Loucy (cell line): ENCODE measurements at regions not wholly inside any gene's neighbourhood (a gene's known extent, or its start where the extent isn't known, plus 50 kb on each side); places are given as distances from the start of the nearest gene placed in this dataset.

Experiments used
- H2AFZ ChIP-seq: fragments of 200-600 bp; sonication (generic); 2 replicates; pipeline ENCODE4 v1.6.0; 2016; ENCODE audit warnings: antibody characterized with exemption, mild to moderate bottlenecking, low read length, moderate library complexity
- H3F3A ChIP-seq: fragments of 200-600 bp; 2 replicates; pipeline ENCODE4 v1.6.0; 2016; ENCODE audit warnings: antibody characterized with exemption, low read depth, mild to moderate bottlenecking
- H3K27me3 ChIP-seq: fragments of 200-600 bp; sonication (generic); 2 replicates; pipeline ENCODE4 v1.6.1; 2014; ENCODE audit warnings: low read length, mild to moderate bottlenecking; ENCODE audit not compliant: insufficient read depth, poor library complexity, severe bottlenecking
- H3K36me3 ChIP-seq: fragments of 200-600 bp; sonication (generic); 2 replicates; pipeline ENCODE4 v1.6.1; 2016; ENCODE audit warnings: low read length; ENCODE audit not compliant: insufficient read depth
- H3K4me1 ChIP-seq: fragments of 200-600 bp; sonication (generic); 2 replicates; pipeline ENCODE4 v1.5.1; 2014; ENCODE audit warnings: low read length, mild to moderate bottlenecking; ENCODE audit not compliant: insufficient read depth, poor library complexity, severe bottlenecking
- H3K4me2 ChIP-seq: fragments of 200-600 bp; sonication (generic); 2 replicates; pipeline ENCODE4 v1.6.0; 2014; ENCODE audit warnings: antibody characterized with exemption, low read length, low read depth, mild to moderate bottlenecking; ENCODE audit not compliant: poor library complexity, severe bottlenecking
- H3K4me3 ChIP-seq: fragments of 200-600 bp; sonication (generic); 2 replicates; pipeline ENCODE4 v1.5.1; 2014; ENCODE audit warnings: low read length, mild to moderate bottlenecking, mixed read lengths; ENCODE audit not compliant: poor library complexity, severe bottlenecking
- H3K79me2 ChIP-seq: fragments of 200-600 bp; sonication (generic); 2 replicates; pipeline ENCODE4 v1.6.1; 2014; ENCODE audit warnings: low read length; ENCODE audit not compliant: insufficient read depth
- H3K9ac ChIP-seq: fragments of 200-600 bp; sonication (generic); 2 replicates; pipeline ENCODE4 v1.6.0; 2014; ENCODE audit warnings: mild to moderate bottlenecking, low read depth, low read length, moderate library complexity; ENCODE audit not compliant: poor library complexity, severe bottlenecking
- H3K9me2 ChIP-seq: fragments of 200-600 bp; sonication (generic); replicated peaks from 2 replicates; pipeline ENCODE4 v1.6.1; 2016; ENCODE audit warnings: low read depth, low read length, mixed read lengths
- H3K9me3 ChIP-seq: fragments of 200-600 bp; sonication (generic); 2 replicates; pipeline ENCODE4 v1.6.1; 2014; ENCODE audit warnings: mild to moderate bottlenecking, antibody characterized with exemption, low read length, low read depth; ENCODE audit not compliant: insufficient read depth
- H4K20me1 ChIP-seq: fragments of 200-600 bp; sonication (generic); 2 replicates; pipeline ENCODE4 v1.6.0; 2014; ENCODE audit warnings: antibody characterized with exemption, low read length, mild to moderate bottlenecking; ENCODE audit not compliant: insufficient read depth, poor library complexity, severe bottlenecking
- EZH2phosphoT487 ChIP-seq: fragments of 200-600 bp; IDR thresholded peaks from 2 replicates; pipeline ENCODE4 v1.6.1; 2018; ENCODE audit warnings: antibody characterized with exemption, mild to moderate bottlenecking, moderate library complexity, borderline replicate concordance
- TF ChIP-seq, protein P1 (sequence below): fragments of 200-600 bp; sonication (generic); conservative IDR thresholded peaks from 2 replicates; pipeline ENCODE4 v1.5.1; 2014; ENCODE audit warnings: mild to moderate bottlenecking, antibody characterized with exemption, low read length

DNA sequence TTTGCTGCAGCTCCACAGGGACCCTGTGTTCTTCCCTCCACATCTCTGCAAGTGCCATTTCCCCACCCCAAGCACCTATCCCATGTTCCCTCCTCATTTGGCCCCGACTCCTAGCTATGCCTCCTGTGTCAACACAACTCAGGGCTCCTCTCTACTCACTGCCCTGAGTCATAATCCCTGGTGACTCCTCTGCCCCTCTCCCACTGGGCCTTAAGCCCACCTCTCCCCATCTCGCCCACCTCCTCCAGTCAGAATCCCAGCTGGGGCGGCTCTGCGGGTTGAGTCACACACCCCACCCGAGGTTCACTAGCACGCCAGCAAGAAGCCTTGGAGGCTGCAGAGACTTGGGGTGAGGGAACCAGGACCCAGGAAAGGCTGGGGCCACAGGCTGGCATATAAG lies 346.2 kb downstream of the FOXL1 start:
- H3K79me2 ChIP-seq, result no peaks in the 10 kb centered on the region
- H3K4me1 ChIP-seq, result no peaks in the 10 kb centered on the region
- H3K9me2 ChIP-seq, result no peaks in the 10 kb centered on the region
- H4K20me1 ChIP-seq, result no peaks in the 10 kb centered on the region
- H3K36me3 ChIP-seq, result no peaks in the 10 kb centered on the region
- H2AFZ ChIP-seq, result no peak overlapping the region
- no peak overlapping the region for H3K4me2 ChIP-seq
- H3K9me3 ChIP-seq, result no peaks in the 10 kb centered on the region
- no peak overlapping the region for H3K4me3 ChIP-seq
- no peaks in the 10 kb centered on the region for H3K27me3 ChIP-seq
- H3F3A ChIP-seq, result no peaks in the 10 kb centered on the region
- H3K9ac ChIP-seq, result no peak overlapping the region
- TF ChIP-seq, protein P1, sequence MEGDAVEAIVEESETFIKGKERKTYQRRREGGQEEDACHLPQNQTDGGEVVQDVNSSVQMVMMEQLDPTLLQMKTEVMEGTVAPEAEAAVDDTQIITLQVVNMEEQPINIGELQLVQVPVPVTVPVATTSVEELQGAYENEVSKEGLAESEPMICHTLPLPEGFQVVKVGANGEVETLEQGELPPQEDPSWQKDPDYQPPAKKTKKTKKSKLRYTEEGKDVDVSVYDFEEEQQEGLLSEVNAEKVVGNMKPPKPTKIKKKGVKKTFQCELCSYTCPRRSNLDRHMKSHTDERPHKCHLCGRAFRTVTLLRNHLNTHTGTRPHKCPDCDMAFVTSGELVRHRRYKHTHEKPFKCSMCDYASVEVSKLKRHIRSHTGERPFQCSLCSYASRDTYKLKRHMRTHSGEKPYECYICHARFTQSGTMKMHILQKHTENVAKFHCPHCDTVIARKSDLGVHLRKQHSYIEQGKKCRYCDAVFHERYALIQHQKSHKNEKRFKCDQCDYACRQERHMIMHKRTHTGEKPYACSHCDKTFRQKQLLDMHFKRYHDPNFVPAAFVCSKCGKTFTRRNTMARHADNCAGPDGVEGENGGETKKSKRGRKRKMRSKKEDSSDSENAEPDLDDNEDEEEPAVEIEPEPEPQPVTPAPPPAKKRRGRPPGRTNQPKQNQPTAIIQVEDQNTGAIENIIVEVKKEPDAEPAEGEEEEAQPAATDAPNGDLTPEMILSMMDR, result no peak
- TF ChIP-seq EZH2phosphoT487, result no peak

DNA sequence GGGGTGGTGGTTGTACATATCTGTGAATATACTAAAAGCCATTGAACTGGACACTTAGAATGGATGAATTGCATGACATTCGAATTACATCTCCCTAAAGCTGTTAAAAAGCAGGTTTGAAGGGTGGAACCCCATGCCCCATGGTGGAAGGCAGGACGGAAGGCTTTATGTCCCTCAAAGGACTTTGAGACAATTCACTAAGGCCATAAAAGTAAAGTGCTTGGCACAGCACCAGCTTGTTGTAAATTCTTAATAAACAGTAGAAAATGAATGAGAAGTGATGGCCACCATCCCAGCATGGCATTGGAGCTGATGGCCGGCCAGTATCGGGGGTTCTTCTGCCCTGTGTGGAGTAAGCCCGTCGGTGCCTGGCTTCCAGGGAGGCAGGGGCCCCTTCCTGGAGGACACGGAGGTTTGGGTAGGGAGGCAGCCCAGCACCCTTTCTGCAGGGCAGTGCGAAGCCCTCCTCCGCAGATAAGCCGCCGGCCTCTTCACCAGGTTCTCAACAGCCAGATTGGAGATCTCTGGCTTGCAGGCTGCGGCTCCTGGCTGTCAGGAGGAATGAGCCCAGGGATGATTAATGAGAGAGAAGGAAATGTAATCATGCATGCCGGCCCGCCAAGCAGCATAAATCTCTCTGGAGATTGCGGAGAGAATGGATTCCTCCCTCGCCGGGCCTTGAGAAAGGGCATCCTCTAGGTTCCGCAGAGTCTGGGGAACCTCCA lies 346.9 kb downstream of the FOXL1 start:
- H3K27me3 ChIP-seq, result no peaks in the 10 kb centered on the region
- no peak overlapping the region for H3K9ac ChIP-seq
- H3F3A ChIP-seq, result no peaks in the 10 kb centered on the region
- H2AFZ ChIP-seq, result no peak overlapping the region
- H3K9me2 ChIP-seq, result no peaks in the 10 kb centered on the region
- no peak for TF ChIP-seq EZH2phosphoT487
- TF ChIP-seq, protein P1, result no peak
- H3K36me3 ChIP-seq, result no peaks in the 10 kb centered on the region
- H3K9me3 ChIP-seq, result no peaks in the 10 kb centered on the region
- H3K4me2 ChIP-seq, result no peak overlapping the region
- H3K4me1 ChIP-seq, result no peaks in the 10 kb centered on the region
- H4K20me1 ChIP-seq, result no peaks in the 10 kb centered on the region
- no peak overlapping the region for H3K4me3 ChIP-seq
- no peaks in the 10 kb centered on the region for H3K79me2 ChIP-seq

DNA sequence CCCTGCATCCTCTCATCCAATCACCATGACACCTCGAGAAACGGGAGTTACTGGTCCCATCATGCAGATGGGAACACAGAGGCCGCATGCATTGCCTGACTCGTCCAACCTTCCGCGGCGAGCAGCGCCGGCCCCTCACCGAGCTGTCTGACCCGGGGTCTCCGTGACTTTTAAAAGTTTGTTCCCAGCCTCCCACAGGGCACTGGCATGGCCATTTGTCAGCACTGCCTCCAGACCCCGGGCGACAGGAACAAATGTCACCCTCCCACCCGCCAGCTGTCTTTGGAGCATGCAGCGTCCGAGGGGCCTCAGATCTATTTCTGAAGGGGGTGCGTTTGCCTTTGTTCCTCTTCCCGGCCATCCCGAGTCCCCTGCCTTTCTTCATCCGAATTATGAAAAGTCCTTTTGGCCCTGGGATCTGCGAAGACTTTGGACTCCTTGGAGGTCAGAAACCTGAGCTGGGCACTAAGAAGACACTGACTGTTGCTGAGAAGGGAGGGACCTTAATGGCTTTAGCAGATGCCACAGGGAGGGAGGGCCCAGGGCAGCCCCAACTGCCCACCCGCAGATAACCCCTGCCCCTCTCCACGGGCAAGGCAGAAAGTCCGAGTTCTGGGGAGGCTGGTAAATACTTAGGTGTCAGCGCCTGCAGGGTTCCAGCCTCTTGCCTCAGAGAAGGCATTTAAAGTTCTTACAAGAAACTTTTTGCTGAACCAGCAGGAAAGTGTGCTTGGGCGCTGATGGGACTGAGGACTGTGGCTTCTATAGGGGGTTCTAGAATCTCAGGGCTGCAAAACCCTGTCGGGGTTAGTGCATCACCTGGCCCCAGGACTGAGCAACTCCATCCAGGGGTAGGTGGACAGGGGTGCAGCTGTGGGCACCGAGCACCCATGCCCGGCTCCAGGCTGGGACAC lies 348.1 kb downstream of the FOXL1 start:
- Histone ChIP-seq H3K36me3 (no peaks in the 10 kb centered on the region), H3K9me3 (no peaks in the 10 kb centered on the region), H2AFZ (no peak overlapping the region), H3K9me2 (no peaks in the 10 kb centered on the region), H4K20me1 (no peaks in the 10 kb centered on the region), H3F3A (no peaks in the 10 kb centered on the region), H3K4me3 (no peak overlapping the region), H3K4me2 (no peak overlapping the region), H3K9ac (no peak overlapping the region), H3K4me1 (no peaks in the 10 kb centered on the region), H3K79me2 (no peaks in the 10 kb centered on the region), H3K27me3 (no peaks in the 10 kb centered on the region)
- TF ChIP-seq EZH2phosphoT487, result no peak
- TF ChIP-seq, protein P1, result no peak
